NCI-H345 (cell line): ENCODE measurements at regions not wholly inside any gene's neighbourhood (a gene's known extent, or its start where the extent isn't known, plus 50 kb on each side); places are given as distances from the start of the nearest gene placed in this dataset.

ENCODE experiments used
- DNase-seq: peaks from one replicate; lab custom pipeline; 2025; lab: John Stamatoyannopoulos, UW

- DNase-seq = no peak
Measured at GRCh38 chr4:4735870-4736269, 123.6 kb upstream of the MSX1 start.

GRCh38 chr4:4735136-4735750 lies 124.2 kb upstream of the MSX1 start:
- DNase-seq = no peak

- no peak for DNase-seq
Measured at GRCh38 chr4:4734425-4734824, 125.0 kb upstream of the MSX1 start.

GRCh38 chr4:4733663-4734062 lies 125.8 kb upstream of the MSX1 start:
- no peak for DNase-seq

- no peak for DNase-seq
Measured at GRCh38 chr4:4730249-4730648, 129.2 kb upstream of the MSX1 start.

GRCh38 chr4:4729206-4729605 lies 130.3 kb upstream of the MSX1 start:
- no peak for DNase-seq

GRCh38 chr4:4727536-4727935 lies 131.9 kb upstream of the MSX1 start:
- no peak for DNase-seq

- DNase-seq = no peak
Measured at GRCh38 chr4:4726051-4726450, 133.4 kb upstream of the MSX1 start.

GRCh38 chr4:4724321-4724720 lies 135.1 kb upstream of the MSX1 start:
- no peak for DNase-seq

GRCh38 chr4:4721636-4722035 lies 137.8 kb upstream of the MSX1 start:
- no peak for DNase-seq

GRCh38 chr4:4720646-4721045 lies 138.8 kb upstream of the MSX1 start:
- peak; percentile 88 for DNase-seq

GRCh38 chr4:4719436-4719835 lies 140.0 kb upstream of the MSX1 start:
- no peak for DNase-seq

- no peak for DNase-seq
Measured at GRCh38 chr4:4717692-4718091, 141.8 kb upstream of the MSX1 start.

- no peak for DNase-seq
Measured at GRCh38 chr4:4714331-4714730, 145.1 kb upstream of the MSX1 start.

GRCh38 chr4:4712800-4713528 lies 146.5 kb upstream of the MSX1 start:
- DNase-seq = no peak

- no peak for DNase-seq
Measured at GRCh38 chr4:4711902-4712301, 147.6 kb upstream of the MSX1 start.

GRCh38 chr4:4709736-4710135 lies 149.7 kb upstream of the MSX1 start:
- no peak for DNase-seq

GRCh38 chr4:4704267-4704666 lies 155.2 kb upstream of the MSX1 start:
- DNase-seq = no peak

GRCh38 chr4:4697584-4697983 lies 155.7 kb upstream of the STX18 start:
- DNase-seq = no peak

GRCh38 chr4:4696530-4696929 lies 154.7 kb upstream of the STX18 start:
- DNase-seq = no peak

- no peak for DNase-seq
Measured at GRCh38 chr4:4695497-4695896, 153.6 kb upstream of the STX18 start.

- no peak for DNase-seq
Measured at GRCh38 chr4:4694827-4695226, 153.0 kb upstream of the STX18 start.

- DNase-seq = peak; percentile 55
Measured at GRCh38 chr4:4694296-4694772, 152.5 kb upstream of the STX18 start.

GRCh38 chr4:4693755-4694295 lies 152.0 kb upstream of the STX18 start:
- DNase-seq = no peak
